Keratinocyte (primary cell): ENCODE measurements at regions not wholly inside any gene's neighbourhood (a gene's known extent, or its start where the extent isn't known, plus 50 kb on each side); places are given as distances from the start of the nearest gene placed in this dataset.

Experiments
- DNase-seq: peaks from one replicate; pipeline ENCODE4 v3.0.0-alpha.2; 2011; ENCODE audit warnings: low read depth, missing footprints, low spot score
- FAIRE-seq: peaks from 2 replicates; lab custom pipeline; 2011; peaks lifted over from hg19 to GRCh38; lab: Jason Lieb, UNC
- H2AFZ ChIP-seq: 2 replicates; pipeline ENCODE4 v1.6.0; 2012; ENCODE audit warnings: low read length, control low read depth, inconsistent platforms; ENCODE audit not compliant: control insufficient read depth
- H3K27ac ChIP-seq: 2 replicates; pipeline ENCODE4 v1.5.1; 2011; ENCODE audit warnings: low read length; ENCODE audit not compliant: control insufficient read depth, insufficient read depth
- H3K27me3 ChIP-seq: 3 replicates; pipeline ENCODE4 v1.6.0; 2011; ENCODE audit warnings: low read length; ENCODE audit not compliant: control insufficient read depth, insufficient read depth; ENCODE audit errors: extremely low read depth
- H3K36me3 ChIP-seq, 2 experiments: 2 replicates in 1 of 2; 3 replicates in 1 of 2; pipeline ENCODE4 v1.5.1; 2011; ENCODE audit warnings: low read length in 2 of 2, mild to moderate bottlenecking in 1 of 2; ENCODE audit not compliant: control insufficient read depth in 2 of 2, insufficient read depth in 2 of 2; ENCODE audit errors: extremely low read depth in 1 of 2
- H3K4me1 ChIP-seq: 3 replicates; pipeline ENCODE4 v1.5.1; 2011; ENCODE audit warnings: low read length; ENCODE audit not compliant: control insufficient read depth, insufficient read depth; ENCODE audit errors: extremely low read depth
- H3K4me2 ChIP-seq: 3 replicates; pipeline ENCODE4 v1.6.0; 2011; ENCODE audit warnings: low read depth, low read length; ENCODE audit not compliant: control insufficient read depth, insufficient read depth; ENCODE audit errors: extremely low read depth
- H3K4me3 ChIP-seq, 3 experiments: fragments of 200-600 bp in 1 of 3; sonication (generic) in 1 of 3; 2 replicates in 2 of 3; 3 replicates in 1 of 3; pipeline ENCODE4 v1.5.1; 2011 to 2016; ENCODE audit warnings: low read length in 3 of 3, mild to moderate bottlenecking in 3 of 3, control low read depth in 2 of 3, inconsistent platforms in 1 of 3, low read depth in 1 of 3, mixed read lengths in 1 of 3, mixed run types in 1 of 3, moderate library complexity in 1 of 3; ENCODE audit not compliant: control insufficient read depth in 2 of 3, insufficient read depth in 2 of 3; ENCODE audit errors: extremely low read depth in 1 of 3
- H3K79me2 ChIP-seq: 2 replicates; pipeline ENCODE4 v1.6.0; 2012; ENCODE audit warnings: low read length; ENCODE audit not compliant: control insufficient read depth, insufficient read depth
- H3K9ac ChIP-seq: 3 replicates; pipeline ENCODE4 v1.6.0; 2011; ENCODE audit warnings: low read length; ENCODE audit not compliant: control insufficient read depth, insufficient read depth; ENCODE audit errors: extremely low read depth
- H3K9me1 ChIP-seq: 3 replicates; pipeline ENCODE4 v1.6.0; 2011; ENCODE audit warnings: low read length; ENCODE audit not compliant: control insufficient read depth, insufficient read depth; ENCODE audit errors: extremely low read depth
- H3K9me3 ChIP-seq: 2 replicates; pipeline ENCODE4 v1.5.1; 2012; ENCODE audit warnings: low read depth, low read length; ENCODE audit not compliant: control insufficient read depth
- H4K20me1 ChIP-seq: 3 replicates; pipeline ENCODE4 v1.6.0; 2011; ENCODE audit warnings: low read length; ENCODE audit not compliant: control insufficient read depth, insufficient read depth; ENCODE audit errors: extremely low read depth
- EZH2 ChIP-seq: IDR thresholded peaks from one replicate; pipeline ENCODE4 v1.6.1; 2012; ENCODE audit warnings: inconsistent platforms, mild to moderate bottlenecking, low read length, moderate library complexity
- dilution Hi-C: fragments of 300-500 bp; cut with MboI; formaldehyde crosslinking; loops from one replicate; pipeline ENCODE4 v1.7.0; 2020; ENCODE audit warnings: low sequenced_read_pairs; ENCODE audit not compliant: extremely low pct_ligation_motif_present
- TF ChIP-seq, protein P1 (sequence below), 3 experiments: IDR thresholded peaks in 1 of 3; conservative IDR thresholded peaks in 1 of 3; optimal IDR thresholded peaks in 1 of 3; 2 replicates in 2 of 3; 3 replicates in 1 of 3; pipeline versions ENCODE3 to v1.5.1; 2011; ENCODE audit warnings: low read length in 3 of 3, mild to moderate bottlenecking in 3 of 3, moderate library complexity in 2 of 3, control low read depth in 1 of 3, inconsistent platforms in 1 of 3; ENCODE audit not compliant: insufficient read depth in 2 of 3; ENCODE audit errors: extremely low read depth in 1 of 3

DNA sequence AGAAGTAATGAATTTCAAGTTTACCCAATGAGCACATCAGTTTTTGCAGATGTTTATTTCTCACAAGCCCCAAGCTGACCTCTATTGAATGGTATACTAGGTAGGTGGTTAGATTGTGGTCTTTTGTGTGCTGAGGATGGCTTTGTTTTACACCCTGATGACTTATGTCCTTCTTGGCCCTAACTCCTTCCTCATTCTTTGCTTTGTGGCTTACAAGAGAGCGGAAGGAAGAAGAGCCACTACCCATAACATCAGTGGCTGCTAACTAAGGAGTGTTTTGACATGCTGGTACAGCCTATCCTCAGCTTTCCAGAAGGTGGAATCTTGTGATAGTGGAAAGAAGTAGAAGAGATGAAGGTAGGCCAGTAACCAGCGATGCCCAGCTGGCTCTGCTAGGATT is 85.7 kb upstream of the NTRK2 start:
- DNase-seq (no peak), FAIRE-seq (no peak)
- no peak overlapping the region for H3K4me2 ChIP-seq
- dilution Hi-C loops = no loop called here
- no peak overlapping the region for H3K27ac ChIP-seq
- H3K4me1 ChIP-seq = no peaks in the 10 kb centered on the region
- TF ChIP-seq EZH2 = no peak
- TF ChIP-seq, protein P1, sequence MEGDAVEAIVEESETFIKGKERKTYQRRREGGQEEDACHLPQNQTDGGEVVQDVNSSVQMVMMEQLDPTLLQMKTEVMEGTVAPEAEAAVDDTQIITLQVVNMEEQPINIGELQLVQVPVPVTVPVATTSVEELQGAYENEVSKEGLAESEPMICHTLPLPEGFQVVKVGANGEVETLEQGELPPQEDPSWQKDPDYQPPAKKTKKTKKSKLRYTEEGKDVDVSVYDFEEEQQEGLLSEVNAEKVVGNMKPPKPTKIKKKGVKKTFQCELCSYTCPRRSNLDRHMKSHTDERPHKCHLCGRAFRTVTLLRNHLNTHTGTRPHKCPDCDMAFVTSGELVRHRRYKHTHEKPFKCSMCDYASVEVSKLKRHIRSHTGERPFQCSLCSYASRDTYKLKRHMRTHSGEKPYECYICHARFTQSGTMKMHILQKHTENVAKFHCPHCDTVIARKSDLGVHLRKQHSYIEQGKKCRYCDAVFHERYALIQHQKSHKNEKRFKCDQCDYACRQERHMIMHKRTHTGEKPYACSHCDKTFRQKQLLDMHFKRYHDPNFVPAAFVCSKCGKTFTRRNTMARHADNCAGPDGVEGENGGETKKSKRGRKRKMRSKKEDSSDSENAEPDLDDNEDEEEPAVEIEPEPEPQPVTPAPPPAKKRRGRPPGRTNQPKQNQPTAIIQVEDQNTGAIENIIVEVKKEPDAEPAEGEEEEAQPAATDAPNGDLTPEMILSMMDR (optimal IDR thresholded peaks at IDR 0.05 in 1 of 3, IDR thresholded peaks at IDR 0.05 in 1 of 3, conservative IDR thresholded peaks at IDR 0.05 in 1 of 3; ENCODE audit: extremely low read depth in 1 of 3, insufficient read depth in 2 of 3, low read length in 3 of 3) = no peak
- no peaks in the 10 kb centered on the region for H3K79me2 ChIP-seq
- no peaks in the 10 kb centered on the region for H3K36me3 ChIP-seq
- H3K9ac ChIP-seq = no peak overlapping the region
- no peaks in the 10 kb centered on the region for H4K20me1 ChIP-seq
- H3K9me1 ChIP-seq = no peaks in the 10 kb centered on the region
- no peaks in the 10 kb centered on the region for H3K27me3 ChIP-seq
- no peak overlapping the region for H3K4me3 ChIP-seq
- H3K9me3 ChIP-seq = no peaks in the 10 kb centered on the region
- H2AFZ ChIP-seq = no peak overlapping the region

- H4K20me1 ChIP-seq = no peaks in the 10 kb centered on the region
- H2AFZ ChIP-seq = no peak overlapping the region
- no peak overlapping the region for H3K9ac ChIP-seq
- DNase-seq (no peak), FAIRE-seq (no peak)
- no peaks in the 10 kb centered on the region for H3K9me3 ChIP-seq
- TF ChIP-seq, protein P1 (optimal IDR thresholded peaks at IDR 0.05 in 1 of 3, IDR thresholded peaks at IDR 0.05 in 1 of 3, conservative IDR thresholded peaks at IDR 0.05 in 1 of 3; ENCODE audit: extremely low read depth in 1 of 3, insufficient read depth in 2 of 3, low read length in 3 of 3) = no peak
- no peak for TF ChIP-seq EZH2
- dilution Hi-C loops = no loop called here
- H3K4me1 ChIP-seq = no peaks in the 10 kb centered on the region
- H3K9me1 ChIP-seq = no peaks in the 10 kb centered on the region
- H3K4me2 ChIP-seq = no peak overlapping the region
- H3K27ac ChIP-seq = no peak overlapping the region
- no peaks in the 10 kb centered on the region for H3K79me2 ChIP-seq
- H3K4me3 ChIP-seq = no peak overlapping the region
- H3K36me3 ChIP-seq = no peaks in the 10 kb centered on the region
- H3K27me3 ChIP-seq = peaks cover 2% of the 10 kb centered on the region
Measured at GRCh38 chr9:84586662-84587061, 82.9 kb upstream of the NTRK2 start.
